ENCODE measurements at regions not wholly inside any gene's neighbourhood (a gene's known extent, or its start where the extent isn't known, plus 50 kb on each side); places are given as distances from the start of the nearest gene placed in this dataset.

- no peaks in the 10 kb centered on the region for H3K9me3 ChIP-seq (replicated peaks; ENCODE audit: control insufficient read depth, insufficient read depth, low read length)
- no peak for TF ChIP-seq NFIC (IDR thresholded peaks at IDR 0.05; ENCODE audit: low read depth, low read length)
- no peak for TF ChIP-seq MTA3 (IDR thresholded peaks at IDR 0.05; ENCODE audit: borderline replicate concordance, low read length)
- H3K4me3 ChIP-seq, result no peak overlapping the region
- H4K20me1 ChIP-seq (ENCODE audit: control insufficient read depth, insufficient read depth), result no peaks in the 10 kb centered on the region
- DNase-seq (ENCODE audit: low read depth, low spot score) (no peak), FAIRE-seq (no peak), ATAC-seq (no peak)
- H3K27ac ChIP-seq (ENCODE audit: control insufficient read depth, insufficient read depth), result no peak overlapping the region
- no peaks in the 10 kb centered on the region for H3K79me2 ChIP-seq (ENCODE audit: control insufficient read depth, insufficient read depth, low read length)
- no peaks in the 10 kb centered on the region for H3K27me3 ChIP-seq (replicated peaks in 1 of 2; ENCODE audit: control insufficient read depth in 2 of 2, insufficient read depth in 2 of 2, low read length in 1 of 2)
- H3K4me1 ChIP-seq (ENCODE audit: control insufficient read depth, insufficient read depth, low read length), result no peaks in the 10 kb centered on the region
- SMC1A ChIA-PET (ENCODE audit: uncharacterized antibody, unreplicated experiment), result no interaction called here
- BruUV-seq (replicated peaks), result no TSS peak
- CTCF ChIA-PET, result no interaction called here
- no peaks in the 10 kb centered on the region for H3K36me3 ChIP-seq (ENCODE audit: control insufficient read depth in 2 of 2, insufficient read depth in 2 of 2, low read length in 1 of 2)
- WGBS (ENCODE audit: insufficient coverage, insufficient replicate concordance, low lambda C conversion rate, missing lambda C conversion rate), result 0% methylated on average over 1 of the region's 1 CpG
- RAD21 ChIA-PET (ENCODE audit: unreplicated experiment), result no interaction called here
- POLR2A ChIA-PET, result no interaction called here
- intact Hi-C loops (cut with micrococcal nuclease; ENCODE audit: unreplicated experiment), result no loop called here
- no peak overlapping the region for H3K4me2 ChIP-seq (ENCODE audit: control insufficient read depth, insufficient read depth)
- in situ Hi-C loops (cut with MboI), result no loop called here
- H3K9ac ChIP-seq (ENCODE audit: control insufficient read depth, insufficient read depth, low read length), result no peak overlapping the region
- no peak overlapping the region for H2AFZ ChIP-seq (ENCODE audit: control insufficient read depth, low read depth, low read length)
These were observed 201.2 kb upstream of the ARPP21 start for GRCh38 chr3:35438101-35438500.

GRCh38 chr3:35439663-35440062 lies 199.7 kb upstream of the ARPP21 start:
- no peak overlapping the region for H2AFZ ChIP-seq (ENCODE audit: control insufficient read depth, low read depth, low read length)
- H3K4me3 ChIP-seq, result no peak overlapping the region
- H4K20me1 ChIP-seq (ENCODE audit: control insufficient read depth, insufficient read depth), result no peaks in the 10 kb centered on the region
- H3K36me3 ChIP-seq (ENCODE audit: control insufficient read depth in 2 of 2, insufficient read depth in 2 of 2, low read length in 1 of 2), result no peaks in the 10 kb centered on the region
- no TSS peak for BruUV-seq (replicated peaks)
- SMC1A ChIA-PET (ENCODE audit: uncharacterized antibody, unreplicated experiment), result no interaction called here
- no peaks in the 10 kb centered on the region for H3K79me2 ChIP-seq (ENCODE audit: control insufficient read depth, insufficient read depth, low read length)
- intact Hi-C loops (cut with micrococcal nuclease; ENCODE audit: unreplicated experiment), result no loop called here
- no peaks in the 10 kb centered on the region for H3K4me1 ChIP-seq (ENCODE audit: control insufficient read depth, insufficient read depth, low read length)
- no peak overlapping the region for H3K4me2 ChIP-seq (ENCODE audit: control insufficient read depth, insufficient read depth)
- RAD21 ChIA-PET (ENCODE audit: unreplicated experiment), result no interaction called here
- no peaks in the 10 kb centered on the region for H3K9me3 ChIP-seq (replicated peaks; ENCODE audit: control insufficient read depth, insufficient read depth, low read length)
- in situ Hi-C loops (cut with MboI), result no loop called here
- H3K27me3 ChIP-seq (replicated peaks in 1 of 2; ENCODE audit: control insufficient read depth in 2 of 2, insufficient read depth in 2 of 2, low read length in 1 of 2), result no peaks in the 10 kb centered on the region
- TF ChIP-seq RELB (IDR thresholded peaks at IDR 0.05; ENCODE audit: low read depth) (no peak), PAX5 (IDR thresholded peaks at IDR 0.05; ENCODE audit: borderline replicate concordance, low read depth, low read length) (no peak), CTCF (IDR thresholded peaks at IDR 0.05 in 2 of 3, conservative IDR thresholded peaks at IDR 0.05 in 1 of 3; ENCODE audit: control insufficient read depth in 2 of 3, extremely low read depth in 1 of 3, insufficient read depth in 1 of 3, low read depth in 3 of 3, low read length in 3 of 3) (no peak), PBX3 (IDR thresholded peaks at IDR 0.05; ENCODE audit: insufficient replicate concordance, low read depth, low read length) (no peak), GATAD2B (conservative IDR thresholded peaks at IDR 0.05; ENCODE audit: low read depth) (no peak), FOXK2 (IDR thresholded peaks at IDR 0.05) (no peak), TARDBP (IDR thresholded peaks at IDR 0.05; ENCODE audit: borderline replicate concordance) (no peak), MEF2A (IDR thresholded peaks at IDR 0.05; ENCODE audit: insufficient read depth, low read depth, low read length) (no peak), ZZZ3 (IDR thresholded peaks at IDR 0.05; ENCODE audit: control insufficient read depth, insufficient read length, low read depth) (no peak)
- DNase-seq (ENCODE audit: low read depth, low spot score), result no peak
- CTCF ChIA-PET, result no interaction called here
- POLR2A ChIA-PET, result no interaction called here
- FAIRE-seq, result no peak
- WGBS (ENCODE audit: insufficient coverage, insufficient replicate concordance, low lambda C conversion rate, missing lambda C conversion rate), result 61% methylated on average over 5 of the region's 5 CpGs
- ATAC-seq, result no peak
- no peak overlapping the region for H3K9ac ChIP-seq (ENCODE audit: control insufficient read depth, insufficient read depth, low read length)
- H3K27ac ChIP-seq (ENCODE audit: control insufficient read depth, insufficient read depth), result no peak overlapping the region
